MM.1S (cell line): ENCODE measurements at regions not wholly inside any gene's neighbourhood (a gene's known extent, or its start where the extent isn't known, plus 50 kb on each side); places are given as distances from the start of the nearest gene placed in this dataset.

ENCODE experiments used
- DNase-seq: peaks from one replicate; pipeline ENCODE4 v3.0.0-alpha.2; 2015
- H2AFZ ChIP-seq: fragments of 300-600 bp; sonication (generic); 2 replicates; pipeline ENCODE4 v1.6.0; 2016; ENCODE audit warnings: antibody characterized with exemption, low read length
- H3F3A ChIP-seq: fragments of 300-600 bp; sonication (generic); 2 replicates; pipeline ENCODE4 v1.6.1; 2016; ENCODE audit warnings: mild to moderate bottlenecking, antibody characterized with exemption, low read length, moderate library complexity, mixed read lengths; ENCODE audit not compliant: insufficient read depth
- H3K27ac ChIP-seq: fragments of 300-600 bp; sonication (generic); 2 replicates; pipeline ENCODE4 v1.5.1; 2016; ENCODE audit warnings: mild to moderate bottlenecking, low read length
- H3K27me3 ChIP-seq: fragments of 300-600 bp; sonication (generic); replicated peaks from 2 replicates; pipeline ENCODE4 v1.6.0; 2016; ENCODE audit warnings: low read length; ENCODE audit not compliant: insufficient read depth
- H3K36me3 ChIP-seq: fragments of 300-600 bp; sonication (generic); replicated peaks from 2 replicates; pipeline ENCODE4 v1.6.1; 2016; ENCODE audit warnings: mild to moderate bottlenecking, low read length, mixed read lengths; ENCODE audit not compliant: insufficient read depth
- H3K4me1 ChIP-seq: fragments of 300-600 bp; sonication (generic); 2 replicates; pipeline ENCODE4 v1.6.1; 2016; ENCODE audit warnings: low read length, mixed read lengths
- H3K4me2 ChIP-seq: fragments of 300-600 bp; sonication (generic); 2 replicates; pipeline ENCODE4 v1.6.0; 2016; ENCODE audit warnings: low read depth, low read length
- H3K4me3 ChIP-seq: fragments of 300-600 bp; sonication (generic); 2 replicates; pipeline ENCODE4 v1.5.1; 2016; ENCODE audit warnings: low read length, mixed read lengths
- H3K79me2 ChIP-seq: fragments of 300-600 bp; sonication (generic); 2 replicates; pipeline ENCODE4 v1.6.1; 2016; ENCODE audit warnings: mixed run types, low read length, mixed read lengths
- H3K9ac ChIP-seq: fragments of 300-600 bp; sonication (generic); 2 replicates; pipeline ENCODE4 v1.6.1; 2016; ENCODE audit warnings: low read length, mixed read lengths
- H3K9me2 ChIP-seq: fragments of 300-600 bp; sonication (generic); replicated peaks from 2 replicates; pipeline ENCODE4 v1.6.1; 2016; ENCODE audit warnings: mild to moderate bottlenecking, low read length, mixed read lengths; ENCODE audit not compliant: insufficient read depth
- H3K9me3 ChIP-seq: fragments of 300-600 bp; sonication (generic); replicated peaks from 2 replicates; pipeline ENCODE4 v1.6.1; 2016; ENCODE audit warnings: mild to moderate bottlenecking, low read length, mixed read lengths; ENCODE audit not compliant: insufficient read depth
- H4K20me1 ChIP-seq: fragments of 300-600 bp; sonication (generic); 2 replicates; pipeline ENCODE4 v1.6.1; 2016; ENCODE audit warnings: mild to moderate bottlenecking, low read length, moderate library complexity, mixed read lengths; ENCODE audit not compliant: insufficient read depth
- CTCF ChIP-seq: fragments of 300-600 bp; sonication (generic); IDR thresholded peaks from 2 replicates; pipeline ENCODE4 v1.5.1; 2016; ENCODE audit warnings: antibody characterized with exemption, low read length, mixed read lengths
- EZH2 ChIP-seq: fragments of 300-600 bp; sonication (generic); optimal IDR thresholded peaks from 2 replicates; pipeline ENCODE3; 2017; ENCODE audit warnings: low read depth, mild to moderate bottlenecking, antibody characterized with exemption, low read length, mixed read lengths
- EZH2phosphoT487 ChIP-seq: fragments of 300-600 bp; sonication (generic); IDR thresholded peaks from 2 replicates; pipeline ENCODE4 v1.6.1; 2018; ENCODE audit warnings: antibody characterized with exemption, low read length

- Histone ChIP-seq H3K27ac (no peak overlapping the region), H3K9ac (no peak overlapping the region), H3K9me3 (no peaks in the 10 kb centered on the region), H3K9me2 (no peaks in the 10 kb centered on the region), H3K36me3 (no peaks in the 10 kb centered on the region), H3K4me1 (peaks cover 9% of the 10 kb centered on the region), H3K27me3 (no peaks in the 10 kb centered on the region), H3K4me2 (no peak overlapping the region), H4K20me1 (no peaks in the 10 kb centered on the region), H3K79me2 (no peaks in the 10 kb centered on the region), H3F3A (no peaks in the 10 kb centered on the region), H2AFZ (no peak overlapping the region), H3K4me3 (no peak overlapping the region)
- no peak for DNase-seq
- TF ChIP-seq EZH2 (no peak), CTCF (no peak), EZH2phosphoT487 (no peak)
These were observed 1041.8 kb upstream of the ARRDC3 start for GRCh38 chr5:92424785-92425426.

GRCh38 chr5:92421942-92422341 is 1038.8 kb upstream of the ARRDC3 start:
- H3K9me2 ChIP-seq: no peaks in the 10 kb centered on the region
- H3F3A ChIP-seq: no peaks in the 10 kb centered on the region
- H3K4me2 ChIP-seq: no peak overlapping the region
- H3K4me1 ChIP-seq: peaks cover 9% of the 10 kb centered on the region
- H4K20me1 ChIP-seq: no peaks in the 10 kb centered on the region
- no peak overlapping the region for H2AFZ ChIP-seq
- H3K4me3 ChIP-seq: no peak overlapping the region
- H3K27ac ChIP-seq: no peak overlapping the region
- no peaks in the 10 kb centered on the region for H3K27me3 ChIP-seq
- H3K79me2 ChIP-seq: no peaks in the 10 kb centered on the region
- H3K9ac ChIP-seq: no peak overlapping the region
- no peaks in the 10 kb centered on the region for H3K36me3 ChIP-seq
- no peak for TF ChIP-seq EZH2phosphoT487
- TF ChIP-seq EZH2: no peak
- TF ChIP-seq CTCF: no peak
- H3K9me3 ChIP-seq: no peaks in the 10 kb centered on the region
- DNase-seq: no peak

GRCh38 chr5:92421196-92421595 is 1038.1 kb upstream of the ARRDC3 start:
- H3K79me2 ChIP-seq: no peaks in the 10 kb centered on the region
- H3K36me3 ChIP-seq: no peaks in the 10 kb centered on the region
- no peaks in the 10 kb centered on the region for H3K27me3 ChIP-seq
- no peak overlapping the region for H3K4me2 ChIP-seq
- no peaks in the 10 kb centered on the region for H4K20me1 ChIP-seq
- DNase-seq: no peak
- no peak overlapping the region for H3K9ac ChIP-seq
- no peaks in the 10 kb centered on the region for H3K9me3 ChIP-seq
- H3K27ac ChIP-seq: no peak overlapping the region
- peaks cover 9% of the 10 kb centered on the region for H3K4me1 ChIP-seq
- TF ChIP-seq EZH2phosphoT487 (no peak), CTCF (no peak), EZH2 (no peak)
- no peaks in the 10 kb centered on the region for H3K9me2 ChIP-seq
- H3F3A ChIP-seq: no peaks in the 10 kb centered on the region
- H2AFZ ChIP-seq: no peak overlapping the region
- no peak overlapping the region for H3K4me3 ChIP-seq
